Neural progenitor cell (in vitro differentiated cells): ENCODE measurements at regions not wholly inside any gene's neighbourhood (a gene's known extent, or its start where the extent isn't known, plus 50 kb on each side); places are given as distances from the start of the nearest gene placed in this dataset.

Experiments used
- DNase-seq: peaks from one replicate; pipeline ENCODE4 v3.0.0-alpha.2; 2016; ENCODE audit warnings: low spot score
- H2AFZ ChIP-seq: fragments of 200-600 bp; sonication (generic); replicated peaks from 2 replicates; pipeline ENCODE4 v1.6.1; 2016; ENCODE audit warnings: antibody characterized with exemption
- H3F3A ChIP-seq: fragments of 200-600 bp; sonication (generic); 2 replicates; pipeline ENCODE4 v1.6.1; 2016; ENCODE audit warnings: antibody characterized with exemption, low read depth
- H3K27ac ChIP-seq: fragments of 200-600 bp; sonication (generic); 2 replicates; pipeline ENCODE4 v1.5.1; 2016; ENCODE audit warnings: mild to moderate bottlenecking
- H3K27me3 ChIP-seq: fragments of 200-600 bp; sonication (generic); 2 replicates; pipeline ENCODE4 v1.6.1; 2016; ENCODE audit warnings: mild to moderate bottlenecking, moderate library complexity
- H3K36me3 ChIP-seq: fragments of 200-600 bp; sonication (generic); 2 replicates; pipeline ENCODE4 v1.5.1; 2016
- H3K4me1 ChIP-seq: fragments of 200-600 bp; sonication (generic); 2 replicates; pipeline ENCODE4 v1.6.1; 2016; ENCODE audit warnings: mixed run types
- H3K4me2 ChIP-seq: fragments of 200-600 bp; sonication (generic); 2 replicates; pipeline ENCODE4 v1.6.1; 2016
- H3K4me3 ChIP-seq: fragments of 200-600 bp; sonication (generic); 2 replicates; pipeline ENCODE4 v1.5.1; 2016
- H3K79me2 ChIP-seq: fragments of 200-600 bp; sonication (generic); 2 replicates; pipeline ENCODE4 v1.6.1; 2016; ENCODE audit warnings: low read depth
- H3K9ac ChIP-seq: fragments of 200-600 bp; sonication (generic); 2 replicates; pipeline ENCODE4 v1.6.1; 2016
- H3K9me3 ChIP-seq: fragments of 200-600 bp; sonication (generic); 2 replicates; pipeline ENCODE4 v1.5.1; 2016; ENCODE audit warnings: low read depth
- H4K20me1 ChIP-seq: fragments of 200-600 bp; sonication (generic); 2 replicates; pipeline ENCODE4 v1.6.1; 2016; ENCODE audit warnings: low read depth
- H3K27ac Mint-ChIP-seq: 3 replicates; pipeline ENCODE4 v1.8.0; 2021; ENCODE audit warnings: mixed read lengths
- H3K27me3 Mint-ChIP-seq: 2 replicates; pipeline ENCODE4 v1.8.0; 2022; ENCODE audit warnings: low read depth, mild to moderate bottlenecking, inconsistent platforms, moderate library complexity, mixed read lengths; ENCODE audit not compliant: insufficient read depth
- H3K36me3 Mint-ChIP-seq: 3 replicates; pipeline ENCODE4 v1.8.0; 2021; ENCODE audit warnings: mixed read lengths
- H3K4me1 Mint-ChIP-seq: 3 replicates; pipeline ENCODE4 v1.8.0; 2021; ENCODE audit warnings: mixed read lengths
- H3K4me3 Mint-ChIP-seq: 3 replicates; pipeline ENCODE4 v1.8.0; 2021; ENCODE audit warnings: mild to moderate bottlenecking, moderate library complexity, mixed read lengths
- H3K9me3 Mint-ChIP-seq: 3 replicates; pipeline ENCODE4 v1.8.0; 2020; ENCODE audit warnings: mixed read lengths
- CTCF ChIP-seq: fragments of 200-600 bp; sonication (generic); IDR thresholded peaks from 2 replicates; pipeline ENCODE4 v1.5.1; 2017; ENCODE audit warnings: antibody characterized with exemption, mild to moderate bottlenecking
- EZH2 ChIP-seq: fragments of 200-600 bp; sonication (generic); IDR thresholded peaks from 2 replicates; pipeline ENCODE4 v1.6.1; 2017; ENCODE audit warnings: antibody characterized with exemption, mild to moderate bottlenecking, moderate library complexity
- EZH2phosphoT487 ChIP-seq: fragments of 200-600 bp; sonication (generic); IDR thresholded peaks from 2 replicates; pipeline ENCODE4 v1.6.1; 2017; ENCODE audit warnings: antibody characterized with exemption

DNA sequence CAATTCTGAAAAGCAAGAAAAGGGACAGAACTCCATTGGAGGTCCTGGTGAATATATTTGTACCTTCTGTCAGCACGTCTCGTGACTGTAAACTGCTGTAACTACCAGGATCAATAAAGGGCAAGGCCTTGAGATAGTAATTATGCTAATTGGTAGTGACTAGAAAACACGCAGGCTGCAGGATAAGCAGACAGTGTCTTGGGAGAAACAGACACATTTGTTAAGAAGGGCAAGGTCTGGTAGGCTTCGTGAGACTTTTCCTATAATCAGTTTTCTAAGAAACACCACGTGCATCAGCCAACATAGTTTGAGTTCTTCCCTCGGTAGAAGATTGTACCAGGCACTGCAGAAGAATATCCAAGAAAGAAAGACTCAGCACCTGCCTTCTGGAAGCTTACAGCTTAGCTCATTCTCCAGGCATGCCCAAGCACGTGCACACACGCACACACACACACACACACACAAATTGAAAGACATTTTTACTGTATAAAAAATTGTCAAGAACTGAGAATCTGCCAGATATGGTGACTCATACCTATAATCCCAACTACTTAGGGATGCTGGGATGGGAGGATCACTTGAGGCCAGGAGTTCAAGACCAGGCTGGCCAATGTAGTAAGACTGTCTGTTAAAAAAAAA lies 167.0 kb upstream of the SASH1 start:
- Mint-ChIP-seq H3K4me1 (peaks cover 5% of the 10 kb centered on the region), H3K27ac (no peak overlapping the region)

DNA sequence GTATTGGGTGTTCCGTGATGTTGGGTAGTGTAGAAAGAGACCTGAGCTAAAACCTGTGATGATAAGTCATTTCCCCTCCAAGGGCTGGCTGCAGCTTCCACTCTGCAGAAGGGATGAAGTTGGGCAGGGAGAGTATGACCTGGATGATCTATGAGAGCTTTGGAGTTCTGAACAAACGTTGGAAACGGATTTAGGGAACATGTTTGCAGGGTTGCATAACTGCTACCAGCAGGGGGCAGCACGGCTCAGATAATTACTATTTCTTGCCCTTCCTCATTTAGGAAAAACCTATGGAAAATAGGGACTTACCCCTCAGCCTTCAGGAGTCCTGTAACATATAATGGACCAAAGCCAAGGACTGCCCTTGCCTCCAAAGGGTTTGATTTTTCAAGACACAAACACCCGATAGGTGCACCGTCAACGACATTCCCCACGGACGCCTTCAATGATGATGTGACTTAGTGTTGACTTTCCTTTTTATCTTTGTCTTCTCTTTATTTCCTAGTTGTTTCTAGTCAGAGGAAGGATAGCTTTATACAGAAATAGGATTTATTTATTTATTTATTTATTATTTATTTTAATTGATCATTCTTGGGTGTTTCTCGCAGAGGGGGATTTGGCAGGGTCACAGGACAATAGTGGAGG lies 164.9 kb upstream of the SASH1 start:
- Histone ChIP-seq H3K27ac (no peak overlapping the region), H3F3A (no peaks in the 10 kb centered on the region), H3K4me1 (peaks cover 3% of the 10 kb centered on the region), H3K4me3 (no peak overlapping the region), H3K9ac (no peak overlapping the region), H2AFZ (no peak overlapping the region), H3K27me3 (no peaks in the 10 kb centered on the region), H3K9me3 (no peaks in the 10 kb centered on the region), H3K36me3 (no peaks in the 10 kb centered on the region), H4K20me1 (no peaks in the 10 kb centered on the region), H3K4me2 (no peak overlapping the region), H3K79me2 (no peaks in the 10 kb centered on the region)
- H3K27me3 Mint-ChIP-seq: peaks cover 3% of the 10 kb centered on the region
- peaks cover 6% of the 10 kb centered on the region for H3K36me3 Mint-ChIP-seq
- H3K4me1 Mint-ChIP-seq: peaks cover 5% of the 10 kb centered on the region
- peak overlapping the region; percentile 70 for H3K27ac Mint-ChIP-seq
- TF ChIP-seq CTCF: peak; percentile 70
- no peak for TF ChIP-seq EZH2phosphoT487
- peak; percentile 58 for DNase-seq
- H3K4me3 Mint-ChIP-seq: no peak overlapping the region
- peaks cover 11% of the 10 kb centered on the region for H3K9me3 Mint-ChIP-seq

More for the DNA sequence above, 167.0 kb upstream of the SASH1 start:
- peaks cover 11% of the 10 kb centered on the region for H3K9me3 Mint-ChIP-seq
- TF ChIP-seq EZH2 (no peak), CTCF (no peak), EZH2phosphoT487 (no peak)
- H3K4me3 Mint-ChIP-seq: no peak overlapping the region
- Histone ChIP-seq H2AFZ (no peak overlapping the region), H3K27me3 (no peaks in the 10 kb centered on the region), H3K4me1 (peaks cover 3% of the 10 kb centered on the region), H3K79me2 (no peaks in the 10 kb centered on the region), H3K4me3 (no peak overlapping the region), H3K36me3 (no peaks in the 10 kb centered on the region), H3K27ac (no peak overlapping the region), H4K20me1 (no peaks in the 10 kb centered on the region), H3K9me3 (no peaks in the 10 kb centered on the region), H3F3A (no peaks in the 10 kb centered on the region), H3K4me2 (no peak overlapping the region), H3K9ac (no peak overlapping the region)
- peaks cover 3% of the 10 kb centered on the region for H3K27me3 Mint-ChIP-seq
- DNase-seq: no peak
- H3K36me3 Mint-ChIP-seq: peaks cover 6% of the 10 kb centered on the region

- Mint-ChIP-seq H3K4me1 (no peaks in the 10 kb centered on the region), H3K27me3 (peaks cover 3% of the 10 kb centered on the region), H3K27ac (no peak overlapping the region), H3K9me3 (peaks cover 11% of the 10 kb centered on the region), H3K4me3 (no peak overlapping the region), H3K36me3 (peaks cover 6% of the 10 kb centered on the region)
- peak; percentile 31 for DNase-seq
- Histone ChIP-seq H3K4me2 (no peak overlapping the region), H3K4me3 (no peak overlapping the region), H2AFZ (no peak overlapping the region), H3K36me3 (no peaks in the 10 kb centered on the region), H4K20me1 (no peaks in the 10 kb centered on the region), H3K4me1 (peaks cover 3% of the 10 kb centered on the region), H3K9me3 (no peaks in the 10 kb centered on the region), H3K79me2 (no peaks in the 10 kb centered on the region), H3K9ac (no peak overlapping the region), H3K27ac (no peak overlapping the region), H3F3A (no peaks in the 10 kb centered on the region), H3K27me3 (no peaks in the 10 kb centered on the region)
- peak; percentile 64 for TF ChIP-seq CTCF
- no peak for TF ChIP-seq EZH2
- TF ChIP-seq EZH2phosphoT487: no peak
Observed at GRCh38 chr6:148179786-148180185, 162.9 kb upstream of the SASH1 start.
